ENCODE measurements at regions not wholly inside any gene's neighbourhood (a gene's known extent, or its start where the extent isn't known, plus 50 kb on each side); places are given as distances from the start of the nearest gene placed in this dataset.
"Not testable (repeated sequence)": the region's sequence is repeated elsewhere in the genome, so short reads cannot be mapped to it uniquely, and the experiment has no call there.

GRCh38 chr10:126754966-126755365 lies 84.5 kb upstream of the C10orf90 start:
- H3K4me3 ChIP-seq (ENCODE audit: low read depth, low read length), result no peak overlapping the region
- TF ChIP-seq CTCF (IDR thresholded peaks at IDR 0.05; ENCODE audit: control insufficient read depth, extremely low read depth, insufficient read depth), result no peak
- DNase-seq (ENCODE audit: low read depth), result no peak

- no peak for DNase-seq (ENCODE audit: low read depth)
- TF ChIP-seq CTCF (IDR thresholded peaks at IDR 0.05; ENCODE audit: control insufficient read depth, extremely low read depth, insufficient read depth), result no peak
- no peak overlapping the region for H3K4me3 ChIP-seq (ENCODE audit: low read depth, low read length)
Observed at GRCh38 chr10:126758867-126759266, 88.4 kb upstream of the C10orf90 start.

- DNase-seq (ENCODE audit: low read depth), result peak; percentile 91
- no peak for TF ChIP-seq CTCF (IDR thresholded peaks at IDR 0.05; ENCODE audit: control insufficient read depth, extremely low read depth, insufficient read depth)
- H3K4me3 ChIP-seq (ENCODE audit: low read depth, low read length), result no peak overlapping the region
Observed at GRCh38 chr10:126759531-126759930, 89.0 kb upstream of the C10orf90 start.

DNA sequence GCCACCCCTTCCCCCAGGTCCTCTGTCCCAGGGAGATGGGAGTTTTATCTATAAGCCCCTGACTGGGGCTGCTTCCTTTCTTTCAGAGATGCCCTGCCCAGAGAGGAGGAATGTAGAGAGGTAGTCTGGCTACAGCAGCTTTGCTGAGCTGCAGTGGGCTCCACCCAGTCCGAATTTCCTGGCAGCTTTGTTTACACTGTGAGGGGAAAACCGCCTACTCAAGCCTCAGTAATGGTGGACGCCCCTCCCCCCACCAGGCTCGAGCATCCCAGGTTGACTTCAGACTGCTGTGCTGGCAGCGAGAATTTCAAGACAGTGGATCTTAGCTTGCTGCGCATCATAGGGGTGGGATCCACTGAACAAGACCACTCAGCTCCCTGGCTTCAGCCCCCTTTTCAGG lies 96.2 kb upstream of the C10orf90 start:
- DNase-seq (ENCODE audit: low read depth); H3K4me3 ChIP-seq (ENCODE audit: low read depth, low read length): not testable (repeated sequence)

- no peak overlapping the region for H3K4me3 ChIP-seq (ENCODE audit: low read depth, low read length)
- no peak for DNase-seq (ENCODE audit: low read depth)
- no peak for TF ChIP-seq CTCF (IDR thresholded peaks at IDR 0.05; ENCODE audit: control insufficient read depth, extremely low read depth, insufficient read depth)
Observed at GRCh38 chr10:126770809-126771208, 100.3 kb upstream of the C10orf90 start.

DNA sequence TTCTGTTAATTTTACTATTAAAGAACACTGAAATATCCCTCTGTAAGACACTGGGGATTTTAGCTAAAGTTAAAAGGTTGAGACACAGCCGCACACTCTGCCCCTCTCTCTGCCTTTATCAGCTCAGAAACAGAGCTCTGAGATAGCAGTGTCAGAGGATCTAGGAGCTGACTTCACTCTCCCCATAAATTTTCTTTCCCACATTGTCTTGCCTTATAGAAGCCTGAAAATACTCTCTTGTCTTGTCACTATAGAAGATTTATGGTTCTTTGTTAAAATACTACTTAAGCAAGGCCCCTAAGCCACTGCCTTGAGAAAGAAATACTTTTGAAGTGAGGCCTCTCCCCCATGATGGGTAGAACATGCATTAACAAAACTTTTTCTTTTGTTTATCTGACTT lies 105.7 kb upstream of the C10orf90 start:
- DNase-seq (ENCODE audit: low read depth), result no peak
- TF ChIP-seq CTCF (IDR thresholded peaks at IDR 0.05; ENCODE audit: control insufficient read depth, extremely low read depth, insufficient read depth), result no peak
- no peak overlapping the region for H3K4me3 ChIP-seq (ENCODE audit: low read depth, low read length)

- no peak overlapping the region for H3K4me3 ChIP-seq (ENCODE audit: low read depth, low read length)
- no peak for TF ChIP-seq CTCF (IDR thresholded peaks at IDR 0.05; ENCODE audit: control insufficient read depth, extremely low read depth, insufficient read depth)
- no peak for DNase-seq (ENCODE audit: low read depth)
Observed at GRCh38 chr10:126777714-126778113, 107.2 kb upstream of the C10orf90 start.
